Prostate gland (tissue), 2 donors: ENCODE measurements at regions not wholly inside any gene's neighbourhood (a gene's known extent, or its start where the extent isn't known, plus 50 kb on each side); places are given as distances from the start of the nearest gene placed in this dataset.

ENCODE experiments used
- POLR2A ChIP-seq: fragments of 450-650 bp; IDR thresholded peaks from one replicate; pipeline ENCODE4 v1.6.1; 2016; ENCODE audit warnings: antibody characterized with exemption, mild to moderate bottlenecking
- POLR2AphosphoS5 ChIP-seq: sonication (generic); formaldehyde crosslinking; IDR thresholded peaks from one replicate; pipeline ENCODE4 v1.6.1; 2017; ENCODE audit warnings: antibody characterized with exemption
- TF ChIP-seq, protein P1 (sequence below), 4 experiments: fragments of 200-600 bp in 2 of 4; fragments of 450-650 bp in 2 of 4; sonication (generic) in 2 of 4; IDR thresholded peaks; 1 replicate in 3 of 4; 2 replicates in 1 of 4; pipeline ENCODE4 v1.5.1; 2016 to 2019; ENCODE audit warnings: antibody characterized with exemption in 4 of 4, mild to moderate bottlenecking in 2 of 4, moderate library complexity in 2 of 4

- TF ChIP-seq, protein P1, sequence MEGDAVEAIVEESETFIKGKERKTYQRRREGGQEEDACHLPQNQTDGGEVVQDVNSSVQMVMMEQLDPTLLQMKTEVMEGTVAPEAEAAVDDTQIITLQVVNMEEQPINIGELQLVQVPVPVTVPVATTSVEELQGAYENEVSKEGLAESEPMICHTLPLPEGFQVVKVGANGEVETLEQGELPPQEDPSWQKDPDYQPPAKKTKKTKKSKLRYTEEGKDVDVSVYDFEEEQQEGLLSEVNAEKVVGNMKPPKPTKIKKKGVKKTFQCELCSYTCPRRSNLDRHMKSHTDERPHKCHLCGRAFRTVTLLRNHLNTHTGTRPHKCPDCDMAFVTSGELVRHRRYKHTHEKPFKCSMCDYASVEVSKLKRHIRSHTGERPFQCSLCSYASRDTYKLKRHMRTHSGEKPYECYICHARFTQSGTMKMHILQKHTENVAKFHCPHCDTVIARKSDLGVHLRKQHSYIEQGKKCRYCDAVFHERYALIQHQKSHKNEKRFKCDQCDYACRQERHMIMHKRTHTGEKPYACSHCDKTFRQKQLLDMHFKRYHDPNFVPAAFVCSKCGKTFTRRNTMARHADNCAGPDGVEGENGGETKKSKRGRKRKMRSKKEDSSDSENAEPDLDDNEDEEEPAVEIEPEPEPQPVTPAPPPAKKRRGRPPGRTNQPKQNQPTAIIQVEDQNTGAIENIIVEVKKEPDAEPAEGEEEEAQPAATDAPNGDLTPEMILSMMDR (IDR thresholded peaks at IDR 0.05), result no peak
- TF ChIP-seq POLR2AphosphoS5 (no peak), POLR2A (no peak)
These were observed 472.8 kb downstream of the TMA16 start for GRCh38 chr4:163967263-163967662.
